Hepatocyte (in vitro differentiated cells): ENCODE measurements at regions not wholly inside any gene's neighbourhood (a gene's known extent, or its start where the extent isn't known, plus 50 kb on each side); places are given as distances from the start of the nearest gene placed in this dataset.

Source experiments
- DNase-seq: peaks from one replicate; pipeline ENCODE4 v3.0.0-alpha.2; 2016; ENCODE audit warnings: low spot score
- H2AFZ ChIP-seq: fragments of 200-600 bp; sonication (generic); 2 replicates; pipeline ENCODE4 v1.6.0; 2016; ENCODE audit warnings: antibody characterized with exemption, mild to moderate bottlenecking
- H3K27ac ChIP-seq: fragments of 200-600 bp; sonication (generic); 2 replicates; pipeline ENCODE4 v1.5.1; 2016; ENCODE audit warnings: mild to moderate bottlenecking
- H3K27me3 ChIP-seq: fragments of 200-600 bp; sonication (generic); 2 replicates; pipeline ENCODE4 v1.6.1; 2016
- H3K36me3 ChIP-seq: fragments of 200-600 bp; sonication (generic); replicated peaks from 2 replicates; pipeline ENCODE4 v1.5.1; 2016; ENCODE audit warnings: low read depth; ENCODE audit not compliant: insufficient read depth
- H3K4me1 ChIP-seq: fragments of 200-600 bp; sonication (generic); 2 replicates; pipeline ENCODE4 v1.5.1; 2016; ENCODE audit warnings: mild to moderate bottlenecking, moderate library complexity; ENCODE audit not compliant: insufficient read depth
- H3K4me2 ChIP-seq: fragments of 200-600 bp; sonication (generic); 2 replicates; pipeline ENCODE4 v1.6.0; 2016
- H3K4me3 ChIP-seq: fragments of 200-600 bp; sonication (generic); 2 replicates; pipeline ENCODE4 v1.5.1; 2016; ENCODE audit warnings: mild to moderate bottlenecking
- H3K79me2 ChIP-seq: fragments of 200-600 bp; sonication (generic); 2 replicates; pipeline ENCODE4 v1.6.0; 2017; ENCODE audit warnings: mild to moderate bottlenecking
- H3K9me2 ChIP-seq: fragments of 200-600 bp; sonication (generic); replicated peaks from 2 replicates; pipeline ENCODE4 v1.6.0; 2017; ENCODE audit warnings: mild to moderate bottlenecking; ENCODE audit not compliant: insufficient read depth
- H3K9me3 ChIP-seq: fragments of 200-600 bp; sonication (generic); 2 replicates; pipeline ENCODE4 v1.5.1; 2016; ENCODE audit warnings: low read depth, mild to moderate bottlenecking
- H4K20me1 ChIP-seq: fragments of 200-600 bp; sonication (generic); 2 replicates; pipeline ENCODE4 v1.6.0; 2016; ENCODE audit warnings: mild to moderate bottlenecking; ENCODE audit not compliant: insufficient read depth, poor library complexity, severe bottlenecking
- CTCF ChIP-seq: fragments of 200-600 bp; sonication (generic); IDR thresholded peaks from 2 replicates; pipeline ENCODE4 v1.5.1; 2016; ENCODE audit warnings: antibody characterized with exemption, mild to moderate bottlenecking; ENCODE audit not compliant: poor library complexity
- EZH2 ChIP-seq: fragments of 200-600 bp; sonication (generic); IDR thresholded peaks from 2 replicates; pipeline ENCODE4 v1.6.1; 2016; ENCODE audit warnings: antibody characterized with exemption, mild to moderate bottlenecking, borderline replicate concordance
- EZH2phosphoT487 ChIP-seq: fragments of 200-600 bp; sonication (generic); IDR thresholded peaks from one replicate; pipeline ENCODE4 v1.6.1; 2018; ENCODE audit warnings: antibody characterized with exemption, mild to moderate bottlenecking, low read depth, moderate library complexity; ENCODE audit not compliant: unreplicated experiment, severe bottlenecking
- WGBS: methylation state at CpG from one replicate; pipeline ENCODE4 v1.1.6; 2016; ENCODE audit warnings: low lambda C conversion rate; ENCODE audit errors: missing lambda C conversion rate; 5-methylcytosine and 5-hydroxymethylcytosine counted together

DNA sequence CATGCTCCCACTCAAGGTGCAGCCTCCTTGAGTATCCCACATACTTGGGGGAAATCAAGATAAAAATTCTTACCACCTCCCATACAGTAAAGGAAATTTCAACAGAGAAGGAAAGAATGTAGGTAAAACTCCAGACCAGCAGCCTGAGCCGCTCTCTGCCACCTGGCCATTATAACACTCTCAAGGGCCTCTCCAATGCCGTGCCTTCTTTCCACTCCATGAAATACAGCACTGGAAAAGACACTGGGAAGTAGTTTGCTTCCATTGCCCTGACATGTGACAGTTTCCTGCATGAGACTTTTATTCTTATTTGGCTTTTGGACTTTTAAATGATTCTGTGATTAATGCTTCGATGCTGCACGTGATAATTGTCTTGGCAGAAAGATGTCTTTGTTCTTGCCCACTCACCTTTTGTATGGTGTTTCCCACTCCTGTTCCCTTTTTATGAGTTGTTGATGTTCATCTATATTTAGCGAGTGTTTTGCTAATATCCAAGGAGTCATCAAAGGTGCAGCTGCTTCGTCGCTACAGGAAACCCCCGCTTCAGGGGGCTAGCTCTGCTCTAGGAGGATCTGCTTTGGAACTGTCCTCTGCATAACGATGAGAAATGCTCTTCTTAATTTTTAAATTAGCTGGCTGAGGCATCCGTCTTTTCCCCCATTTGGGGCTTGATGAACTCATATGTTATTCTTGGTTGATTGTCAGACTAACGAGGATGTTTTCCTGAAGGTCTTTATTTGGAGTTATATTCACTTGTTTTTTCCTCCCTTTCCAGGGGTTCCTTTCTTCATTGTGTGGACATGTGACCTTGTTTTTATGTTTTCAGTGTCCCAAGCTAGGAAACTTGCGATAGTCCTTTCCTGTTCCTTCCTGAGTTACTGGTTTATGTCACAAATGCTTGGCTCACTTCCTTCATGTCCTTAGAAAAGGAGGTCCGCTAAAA lies 179.4 kb downstream of the TXNL1 start:
- Histone ChIP-seq H4K20me1 (no peaks in the 10 kb centered on the region), H3K9me3 (no peaks in the 10 kb centered on the region), H3K4me2 (no peak overlapping the region), H3K79me2 (no peaks in the 10 kb centered on the region), H3K9me2 (no peaks in the 10 kb centered on the region), H3K27me3 (no peaks in the 10 kb centered on the region), H2AFZ (no peak overlapping the region), H3K36me3 (no peaks in the 10 kb centered on the region), H3K4me3 (no peak overlapping the region), H3K27ac (no peak overlapping the region), H3K4me1 (no peaks in the 10 kb centered on the region)
- TF ChIP-seq CTCF, result no peak
- TF ChIP-seq EZH2, result no peak
- TF ChIP-seq EZH2phosphoT487, result no peak
- 90% methylated on average over 13 of the region's 13 CpGs for WGBS
- no peak for DNase-seq

DNA sequence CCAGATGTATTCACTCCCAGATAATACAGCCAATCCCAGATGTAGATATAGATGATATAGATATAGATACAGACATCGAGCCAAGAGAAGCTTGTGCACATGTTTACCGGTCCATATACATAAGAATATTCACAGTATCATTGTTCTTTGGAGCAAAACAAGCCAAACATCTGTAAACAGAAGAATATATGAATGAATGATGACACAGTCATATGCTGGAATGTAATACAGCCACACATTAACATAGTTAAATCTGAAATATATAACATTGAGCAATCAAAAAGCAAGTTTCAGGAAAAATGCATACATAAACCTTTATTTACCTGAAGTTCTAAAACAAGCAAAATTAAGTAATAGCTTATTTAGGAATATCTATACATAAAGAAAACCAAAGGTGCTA lies 182.5 kb downstream of the TXNL1 start:
- Histone ChIP-seq H3K36me3 (no peaks in the 10 kb centered on the region), H2AFZ (no peak overlapping the region), H4K20me1 (no peaks in the 10 kb centered on the region), H3K9me3 (no peaks in the 10 kb centered on the region), H3K79me2 (no peaks in the 10 kb centered on the region), H3K27ac (no peak overlapping the region), H3K4me3 (no peak overlapping the region), H3K9me2 (no peaks in the 10 kb centered on the region), H3K4me2 (no peak overlapping the region), H3K4me1 (no peaks in the 10 kb centered on the region), H3K27me3 (no peaks in the 10 kb centered on the region)
- no peak for DNase-seq
- 98% methylated on average over 2 of the region's 2 CpGs for WGBS
- TF ChIP-seq EZH2, result no peak
- TF ChIP-seq CTCF, result no peak
- TF ChIP-seq EZH2phosphoT487, result no peak

GRCh38 chr18:56455141-56455540 lies 183.3 kb downstream of the TXNL1 start:
- Histone ChIP-seq H3K27me3 (no peaks in the 10 kb centered on the region), H3K9me2 (no peaks in the 10 kb centered on the region), H3K4me1 (no peaks in the 10 kb centered on the region), H3K4me3 (no peak overlapping the region), H3K9me3 (no peaks in the 10 kb centered on the region), H3K4me2 (no peak overlapping the region), H3K36me3 (no peaks in the 10 kb centered on the region), H3K79me2 (no peaks in the 10 kb centered on the region), H3K27ac (no peak overlapping the region), H2AFZ (no peak overlapping the region), H4K20me1 (no peaks in the 10 kb centered on the region)
- 89% methylated on average over 2 of the region's 2 CpGs for WGBS
- no peak for DNase-seq
- TF ChIP-seq CTCF, result no peak
- no peak for TF ChIP-seq EZH2phosphoT487
- no peak for TF ChIP-seq EZH2
